ENCODE measurements at regions not wholly inside any gene's neighbourhood (a gene's known extent, or its start where the extent isn't known, plus 50 kb on each side); places are given as distances from the start of the nearest gene placed in this dataset.

DNA sequence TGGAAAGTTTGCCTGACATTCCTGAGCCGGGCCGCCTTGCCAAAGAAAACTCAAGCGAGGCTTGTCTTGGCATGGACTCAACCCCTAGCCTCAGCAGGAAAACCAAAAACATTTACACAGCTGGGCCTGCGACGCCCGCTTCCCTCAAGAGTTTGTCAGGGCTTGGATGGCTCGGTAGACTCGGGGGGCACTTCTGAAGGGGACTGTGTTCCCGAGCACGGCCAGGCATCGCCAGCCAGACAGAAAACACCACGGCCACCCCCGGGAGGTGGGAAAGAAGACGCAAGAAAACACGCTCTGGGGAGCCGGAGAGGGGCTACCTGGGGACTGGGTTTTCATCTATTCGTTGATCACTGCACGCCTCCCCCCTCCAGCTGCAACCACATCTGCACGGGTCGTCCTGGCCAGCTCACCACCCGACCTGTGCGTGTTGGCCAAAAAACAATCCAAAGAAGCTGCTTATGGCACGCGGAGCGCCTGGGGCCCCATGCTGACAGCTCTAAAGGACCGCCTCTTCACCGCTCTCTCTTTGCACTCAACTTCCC, 380.7 kb downstream of the MN1 start:
- Histone ChIP-seq H3K36me3 (ENCODE audit: control insufficient read depth, insufficient read depth, low read length) (no peaks in the 10 kb centered on the region), H3K4me3 (ENCODE audit: low read depth, low read length) (no peak overlapping the region)
- peak; percentile 62 for DNase-seq (ENCODE audit: low read depth)

GRCh38 chr22:27422442-27422841, 379.1 kb downstream of the MN1 start:
- Histone ChIP-seq H3K4me3 (ENCODE audit: low read depth, low read length) (no peak overlapping the region), H3K36me3 (ENCODE audit: control insufficient read depth, insufficient read depth, low read length) (no peaks in the 10 kb centered on the region), H3K27me3 (ENCODE audit: control insufficient read depth, insufficient read depth, low read length) (no peaks in the 10 kb centered on the region)
- no peak for TF ChIP-seq CTCF (IDR thresholded peaks at IDR 0.05; ENCODE audit: insufficient read depth, low read length, poor library complexity, severe bottlenecking)
- DNase-seq (ENCODE audit: low read depth) = no peak

More for the DNA sequence above, 380.7 kb downstream of the MN1 start:
- H3K27me3 ChIP-seq (ENCODE audit: control insufficient read depth, insufficient read depth, low read length) = no peaks in the 10 kb centered on the region
- TF ChIP-seq CTCF (IDR thresholded peaks at IDR 0.05; ENCODE audit: insufficient read depth, low read length, poor library complexity, severe bottlenecking) = no peak

DNA sequence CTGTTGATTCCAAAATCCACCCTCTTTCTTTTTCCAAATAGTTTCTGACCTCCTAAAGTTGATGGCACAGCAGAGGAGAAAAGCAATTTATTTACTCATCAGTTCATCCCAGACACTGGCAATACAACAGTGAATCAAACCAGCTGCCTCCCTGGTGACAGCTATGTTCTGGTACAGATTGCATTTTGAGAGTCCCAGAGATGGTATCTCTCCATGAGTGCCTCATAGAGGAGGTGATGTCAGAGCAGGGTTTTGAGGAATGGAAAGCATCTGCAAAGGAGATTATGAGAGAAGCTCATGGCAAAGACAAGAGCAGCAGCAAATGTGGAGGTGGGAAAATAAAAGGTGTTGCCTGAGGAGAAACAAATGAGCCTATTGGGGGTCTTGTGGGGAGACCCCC, 377.2 kb downstream of the MN1 start:
- no peak for DNase-seq (ENCODE audit: low read depth)
- Histone ChIP-seq H3K4me3 (ENCODE audit: low read depth, low read length) (no peak overlapping the region), H3K27me3 (ENCODE audit: control insufficient read depth, insufficient read depth, low read length) (no peaks in the 10 kb centered on the region), H3K36me3 (ENCODE audit: control insufficient read depth, insufficient read depth, low read length) (no peaks in the 10 kb centered on the region)
- TF ChIP-seq CTCF (IDR thresholded peaks at IDR 0.05; ENCODE audit: insufficient read depth, low read length, poor library complexity, severe bottlenecking) = no peak

GRCh38 chr22:27429476-27429875, 372.1 kb downstream of the MN1 start:
- no peaks in the 10 kb centered on the region for H3K36me3 ChIP-seq (ENCODE audit: control insufficient read depth, insufficient read depth, low read length)
- no peak for DNase-seq (ENCODE audit: low read depth)
- no peaks in the 10 kb centered on the region for H3K27me3 ChIP-seq (ENCODE audit: control insufficient read depth, insufficient read depth, low read length)
- no peak for TF ChIP-seq CTCF (IDR thresholded peaks at IDR 0.05; ENCODE audit: insufficient read depth, low read length, poor library complexity, severe bottlenecking)
- H3K4me3 ChIP-seq (ENCODE audit: low read depth, low read length) = no peak overlapping the region

- DNase-seq (ENCODE audit: low read depth) = no peak
- H3K4me3 ChIP-seq (ENCODE audit: low read depth, low read length) = no peak overlapping the region
- TF ChIP-seq CTCF (IDR thresholded peaks at IDR 0.05; ENCODE audit: insufficient read depth, low read length, poor library complexity, severe bottlenecking) = no peak
- no peaks in the 10 kb centered on the region for H3K36me3 ChIP-seq (ENCODE audit: control insufficient read depth, insufficient read depth, low read length)
- no peaks in the 10 kb centered on the region for H3K27me3 ChIP-seq (ENCODE audit: control insufficient read depth, insufficient read depth, low read length)
Measured at GRCh38 chr22:27431081-27431480, 370.5 kb downstream of the MN1 start.

DNA sequence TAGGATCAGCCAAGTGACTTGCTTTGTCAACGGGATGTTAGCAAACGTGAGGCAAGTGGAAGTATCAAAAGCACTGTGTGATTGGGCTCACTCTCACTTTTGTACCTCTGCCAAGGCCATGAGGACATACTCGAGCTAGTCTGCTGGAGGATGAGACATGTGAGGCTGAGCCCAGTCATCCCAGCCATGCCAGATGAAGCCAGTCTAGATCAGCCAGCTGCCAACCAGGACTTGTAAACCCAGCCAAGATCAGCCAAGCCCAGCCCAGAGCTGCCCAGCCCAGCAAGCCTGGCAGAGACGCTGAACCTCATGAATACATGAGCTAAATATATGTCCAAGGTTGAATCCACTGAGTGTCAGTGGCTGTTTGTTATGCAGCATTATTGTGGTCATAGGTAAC, 369.7 kb downstream of the MN1 start:
- H3K27me3 ChIP-seq (ENCODE audit: control insufficient read depth, insufficient read depth, low read length) = no peaks in the 10 kb centered on the region
- no peaks in the 10 kb centered on the region for H3K36me3 ChIP-seq (ENCODE audit: control insufficient read depth, insufficient read depth, low read length)
- no peak overlapping the region for H3K4me3 ChIP-seq (ENCODE audit: low read depth, low read length)
- DNase-seq (ENCODE audit: low read depth) = no peak
- TF ChIP-seq CTCF (IDR thresholded peaks at IDR 0.05; ENCODE audit: insufficient read depth, low read length, poor library complexity, severe bottlenecking) = no peak

Measured in kidney epithelial cell (primary cell).